ENCODE measurements at regions not wholly inside any gene's neighbourhood (a gene's known extent, or its start where the extent isn't known, plus 50 kb on each side); places are given as distances from the start of the nearest gene placed in this dataset.
"Not testable (repeated sequence)": the region's sequence is repeated elsewhere in the genome, so short reads cannot be mapped to it uniquely, and the experiment has no call there.

DNA sequence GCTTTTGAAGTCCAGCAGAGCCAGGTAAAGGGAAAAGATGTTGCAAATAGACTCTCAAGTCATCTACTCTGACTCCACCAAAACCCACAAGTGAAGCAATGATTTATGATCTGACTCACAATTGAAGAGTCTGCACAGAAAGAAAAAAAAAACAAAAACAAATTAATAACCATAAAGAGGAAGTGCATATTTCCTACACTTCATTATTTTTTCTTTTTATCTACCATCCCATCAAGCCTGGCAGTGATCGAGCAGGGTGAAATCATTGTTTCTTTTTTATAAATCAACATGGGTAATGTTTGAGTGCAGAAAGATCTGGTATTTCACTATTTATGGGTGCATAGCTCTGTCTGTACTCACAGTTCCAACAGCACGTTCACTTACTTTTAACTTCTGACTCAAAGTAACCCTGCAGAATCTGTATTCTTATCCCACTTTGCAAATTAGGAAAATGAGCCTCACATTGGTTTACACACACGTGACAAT lies 829.0 kb downstream of the TNS3 start:
- in situ Hi-C loops (cut with HindIII; ENCODE audit: low pct_ligation_motif_present, low sequenced_read_pairs): no loop called here
- no peaks in the 10 kb centered on the region for H3K27me3 ChIP-seq (replicated peaks)
- H3K27ac ChIP-seq: peak overlapping the region; percentile 62
- TF ChIP-seq, protein P1, sequence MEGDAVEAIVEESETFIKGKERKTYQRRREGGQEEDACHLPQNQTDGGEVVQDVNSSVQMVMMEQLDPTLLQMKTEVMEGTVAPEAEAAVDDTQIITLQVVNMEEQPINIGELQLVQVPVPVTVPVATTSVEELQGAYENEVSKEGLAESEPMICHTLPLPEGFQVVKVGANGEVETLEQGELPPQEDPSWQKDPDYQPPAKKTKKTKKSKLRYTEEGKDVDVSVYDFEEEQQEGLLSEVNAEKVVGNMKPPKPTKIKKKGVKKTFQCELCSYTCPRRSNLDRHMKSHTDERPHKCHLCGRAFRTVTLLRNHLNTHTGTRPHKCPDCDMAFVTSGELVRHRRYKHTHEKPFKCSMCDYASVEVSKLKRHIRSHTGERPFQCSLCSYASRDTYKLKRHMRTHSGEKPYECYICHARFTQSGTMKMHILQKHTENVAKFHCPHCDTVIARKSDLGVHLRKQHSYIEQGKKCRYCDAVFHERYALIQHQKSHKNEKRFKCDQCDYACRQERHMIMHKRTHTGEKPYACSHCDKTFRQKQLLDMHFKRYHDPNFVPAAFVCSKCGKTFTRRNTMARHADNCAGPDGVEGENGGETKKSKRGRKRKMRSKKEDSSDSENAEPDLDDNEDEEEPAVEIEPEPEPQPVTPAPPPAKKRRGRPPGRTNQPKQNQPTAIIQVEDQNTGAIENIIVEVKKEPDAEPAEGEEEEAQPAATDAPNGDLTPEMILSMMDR (IDR thresholded peaks at IDR 0.05; ENCODE audit: low read depth, low read length, missing control alignments): no peak
- no peak overlapping the region for H3K4me3 ChIP-seq (ENCODE audit: low read depth, low read length)
- peak; percentile 49 for DNase-seq
- no peaks in the 10 kb centered on the region for H3K36me3 ChIP-seq (replicated peaks)

DNA sequence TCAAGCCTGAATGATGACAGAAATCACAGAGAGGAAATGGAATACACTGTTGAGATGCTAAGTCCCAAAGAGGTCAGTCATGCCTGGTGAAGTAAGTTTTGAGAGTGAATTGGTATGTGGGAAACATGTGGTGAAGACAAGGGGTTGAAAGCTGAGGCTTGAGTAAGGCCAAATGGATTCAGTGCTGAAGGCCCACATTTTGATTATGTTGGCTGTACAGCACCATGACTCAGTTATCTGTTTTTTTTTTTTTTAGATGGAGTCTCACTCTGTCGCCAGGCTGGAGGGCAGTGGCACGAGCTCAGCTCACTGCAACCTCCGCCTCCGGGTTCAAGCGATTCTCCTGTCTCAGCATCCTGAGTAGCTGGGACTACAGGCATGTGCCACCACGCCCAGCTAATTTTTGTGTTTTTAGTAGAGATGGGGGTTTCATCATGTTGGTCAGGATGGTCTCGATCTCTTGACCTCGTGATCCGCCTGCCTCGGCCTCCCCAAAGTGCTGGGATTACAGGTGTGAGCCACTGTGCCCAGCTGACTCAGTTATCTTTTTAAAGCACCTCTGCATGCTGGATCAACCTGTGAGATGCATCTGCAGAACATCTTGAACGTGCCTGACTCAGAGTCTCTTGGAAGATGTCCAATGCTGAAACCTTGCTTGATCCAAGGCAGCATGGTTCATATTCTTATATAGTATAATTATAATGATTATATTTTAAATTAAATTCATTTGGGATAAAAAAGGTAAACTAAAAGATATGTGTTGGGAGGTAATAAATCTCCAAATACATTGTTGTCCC lies 829.8 kb downstream of the TNS3 start:
- H3K27me3 ChIP-seq (replicated peaks); H3K36me3 ChIP-seq (replicated peaks); in situ Hi-C loops (cut with HindIII; ENCODE audit: low pct_ligation_motif_present, low sequenced_read_pairs); H3K4me3 ChIP-seq (ENCODE audit: low read depth, low read length): not testable (repeated sequence)
- peak overlapping the region; percentile 62 for H3K27ac ChIP-seq
- DNase-seq: peak; percentile 71

- H3K36me3 ChIP-seq (replicated peaks): no peaks in the 10 kb centered on the region
- H3K27ac ChIP-seq: peak overlapping the region; percentile 62
- DNase-seq: no peak
- no peaks in the 10 kb centered on the region for H3K27me3 ChIP-seq (replicated peaks)
- TF ChIP-seq, protein P1 (IDR thresholded peaks at IDR 0.05; ENCODE audit: low read depth, low read length, missing control alignments): no peak
- no peak overlapping the region for H3K4me3 ChIP-seq (ENCODE audit: low read depth, low read length)
- in situ Hi-C loops (cut with HindIII; ENCODE audit: low pct_ligation_motif_present, low sequenced_read_pairs): no loop called here
Observed at GRCh38 chr7:46751471-46751870, 830.4 kb upstream of the IGFBP3 start.

- H3K36me3 ChIP-seq (replicated peaks): no peaks in the 10 kb centered on the region
- no peak overlapping the region for H3K27ac ChIP-seq
- H3K27me3 ChIP-seq (replicated peaks): no peaks in the 10 kb centered on the region
- no peak for DNase-seq
- H3K4me3 ChIP-seq (ENCODE audit: low read depth, low read length): no peak overlapping the region
- TF ChIP-seq, protein P1 (IDR thresholded peaks at IDR 0.05; ENCODE audit: low read depth, low read length, missing control alignments): no peak
- in situ Hi-C loops (cut with HindIII; ENCODE audit: low pct_ligation_motif_present, low sequenced_read_pairs): no loop called here
Observed at GRCh38 chr7:46750321-46750865, 829.3 kb upstream of the IGFBP3 start.

DNA sequence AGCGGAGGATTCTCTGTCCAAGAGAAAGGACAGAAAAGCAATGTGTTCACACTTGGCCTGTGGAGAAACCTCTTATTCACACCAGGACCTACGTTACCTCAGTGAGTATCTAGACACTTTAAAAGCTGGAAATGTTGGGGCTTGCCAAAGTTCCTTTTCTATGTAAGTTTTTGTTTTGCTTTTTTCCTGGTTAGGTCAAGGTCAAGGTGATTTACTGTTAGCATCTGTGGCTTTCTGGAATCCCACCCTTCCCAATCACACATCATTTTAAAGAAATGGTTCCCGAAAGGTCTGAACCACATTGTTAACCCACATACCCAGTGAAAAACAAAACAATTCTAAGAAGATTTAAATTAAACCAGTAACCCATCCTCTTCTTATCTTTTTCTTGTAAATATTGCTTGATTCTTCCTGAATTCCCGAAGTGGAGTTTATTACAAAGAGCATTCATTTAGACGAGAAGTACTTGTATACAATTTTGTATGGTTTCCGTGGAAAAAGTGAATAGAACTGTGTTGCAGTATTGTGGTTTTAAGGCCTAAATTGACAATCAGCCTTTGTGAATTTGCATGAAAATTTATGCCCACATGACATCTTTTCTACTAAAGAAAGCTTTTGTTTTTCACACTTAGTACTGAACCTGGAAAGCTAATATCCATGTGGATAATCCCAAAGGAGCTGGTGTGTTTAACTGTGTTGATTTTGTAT lies 827.0 kb upstream of the IGFBP3 start:
- in situ Hi-C loops (cut with HindIII; ENCODE audit: low pct_ligation_motif_present, low sequenced_read_pairs): no loop called here
- Histone ChIP-seq H3K4me3 (ENCODE audit: low read depth, low read length) (no peak overlapping the region), H3K27ac (no peak overlapping the region), H3K36me3 (replicated peaks) (no peaks in the 10 kb centered on the region), H3K27me3 (replicated peaks) (no peaks in the 10 kb centered on the region)
- DNase-seq: no peak
- TF ChIP-seq, protein P1 (IDR thresholded peaks at IDR 0.05; ENCODE audit: low read depth, low read length, missing control alignments): no peak

All from brain microvascular endothelial cell (primary cell).